ENCODE measurements at regions not wholly inside any gene's neighbourhood (a gene's known extent, or its start where the extent isn't known, plus 50 kb on each side); places are given as distances from the start of the nearest gene placed in this dataset.

DNA sequence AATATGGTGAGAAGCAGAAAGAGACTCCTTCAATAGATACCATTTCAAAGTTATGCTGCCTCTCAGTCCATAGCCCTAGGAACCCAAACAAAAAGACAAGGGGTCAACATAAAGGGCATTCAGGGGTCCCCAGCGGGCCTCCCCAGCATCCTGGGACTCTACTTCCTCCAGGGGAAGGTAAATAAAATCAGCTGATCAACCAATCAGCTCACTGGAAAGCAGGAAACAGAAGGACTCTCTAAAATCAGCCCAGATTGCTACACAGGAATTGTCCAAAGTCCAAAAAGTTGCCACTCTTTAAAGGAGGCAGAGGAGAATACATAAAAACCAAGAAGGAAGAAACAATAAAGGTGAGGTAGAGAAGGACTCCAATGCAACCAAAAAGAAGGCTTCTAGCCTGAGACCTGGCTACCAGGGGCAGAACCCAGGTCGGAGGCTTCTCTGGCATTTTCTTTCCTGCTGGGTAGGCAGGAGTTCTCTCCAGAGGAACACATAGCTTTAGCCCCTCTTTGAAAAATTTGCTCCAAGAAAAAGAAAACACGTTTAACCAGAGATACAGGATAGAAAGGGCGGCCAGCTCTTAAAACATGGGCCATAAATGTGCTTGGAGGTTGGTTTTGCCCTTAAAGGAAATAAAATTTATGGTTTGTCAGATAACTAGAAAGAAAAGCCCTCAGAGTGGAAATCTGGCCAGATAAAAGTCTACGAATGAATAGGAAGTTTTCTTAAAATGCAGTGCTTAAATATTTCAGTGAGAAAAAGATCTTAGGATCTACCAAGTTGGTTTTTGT lies 404.6 kb downstream of the SOX9 start:
- no peaks in the 10 kb centered on the region for H3K9me3 Mint-ChIP-seq
- Histone ChIP-seq H3K4me1 (ENCODE audit: insufficient read depth, low read length) (no peaks in the 10 kb centered on the region), H3K9me3 (ENCODE audit: control insufficient read depth in 1 of 2, insufficient read depth in 1 of 2, low read length in 2 of 2) (no peaks in the 10 kb centered on the region), H3K27me3 (ENCODE audit: control insufficient read depth in 1 of 2, insufficient read depth in 2 of 2, low read length in 2 of 2) (peaks cover 0 to 2% of the 10 kb centered on the region in 2 experiments), H3K27ac (ENCODE audit: low read depth in 1 of 2, low read length in 2 of 2) (no peak overlapping the region), H3K36me3 (ENCODE audit: insufficient read depth, low read length) (no peaks in the 10 kb centered on the region), H3K4me3 (ENCODE audit: low read length) (no peak overlapping the region)
- peaks cover 40% of the 10 kb centered on the region for H3K27me3 Mint-ChIP-seq
- intact Hi-C loops (cut with DNase I, micrococcal nuclease): no loop called here
- no peaks in the 10 kb centered on the region for H3K4me1 Mint-ChIP-seq (ENCODE audit: low read depth)
- H3K27ac Mint-ChIP-seq: no peak overlapping the region
- no peak overlapping the region for H3K4me3 Mint-ChIP-seq
- POLR2A ChIA-PET: no interaction called here
- no peaks in the 10 kb centered on the region for H3K36me3 Mint-ChIP-seq (ENCODE audit: low read depth)
- TF ChIP-seq, protein P1, sequence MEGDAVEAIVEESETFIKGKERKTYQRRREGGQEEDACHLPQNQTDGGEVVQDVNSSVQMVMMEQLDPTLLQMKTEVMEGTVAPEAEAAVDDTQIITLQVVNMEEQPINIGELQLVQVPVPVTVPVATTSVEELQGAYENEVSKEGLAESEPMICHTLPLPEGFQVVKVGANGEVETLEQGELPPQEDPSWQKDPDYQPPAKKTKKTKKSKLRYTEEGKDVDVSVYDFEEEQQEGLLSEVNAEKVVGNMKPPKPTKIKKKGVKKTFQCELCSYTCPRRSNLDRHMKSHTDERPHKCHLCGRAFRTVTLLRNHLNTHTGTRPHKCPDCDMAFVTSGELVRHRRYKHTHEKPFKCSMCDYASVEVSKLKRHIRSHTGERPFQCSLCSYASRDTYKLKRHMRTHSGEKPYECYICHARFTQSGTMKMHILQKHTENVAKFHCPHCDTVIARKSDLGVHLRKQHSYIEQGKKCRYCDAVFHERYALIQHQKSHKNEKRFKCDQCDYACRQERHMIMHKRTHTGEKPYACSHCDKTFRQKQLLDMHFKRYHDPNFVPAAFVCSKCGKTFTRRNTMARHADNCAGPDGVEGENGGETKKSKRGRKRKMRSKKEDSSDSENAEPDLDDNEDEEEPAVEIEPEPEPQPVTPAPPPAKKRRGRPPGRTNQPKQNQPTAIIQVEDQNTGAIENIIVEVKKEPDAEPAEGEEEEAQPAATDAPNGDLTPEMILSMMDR (IDR thresholded peaks at IDR 0.05): no peak
- no peak for ATAC-seq (ENCODE audit: poor library complexity)
- CTCF ChIA-PET: no interaction called here
- DNase-seq: no peak

DNA sequence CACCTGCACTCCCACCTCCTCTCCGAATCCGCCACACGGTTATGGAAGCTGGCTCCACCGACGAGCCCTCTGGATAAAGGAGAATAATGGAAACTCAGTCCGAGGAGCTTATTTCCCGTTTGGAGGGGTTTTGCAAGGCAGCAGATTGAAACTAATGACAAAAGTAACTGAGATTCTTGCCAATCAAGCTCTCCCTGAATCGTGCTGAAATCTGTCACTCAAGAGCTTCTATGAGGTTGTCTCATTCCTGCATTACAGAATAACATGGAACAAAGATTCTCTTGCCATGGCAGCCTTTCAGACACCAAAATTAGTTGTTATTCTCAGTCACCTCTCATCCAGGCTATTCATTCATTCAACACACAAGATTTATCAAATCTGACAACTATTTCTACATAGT lies 405.9 kb downstream of the SOX9 start:
- Mint-ChIP-seq H3K36me3 (ENCODE audit: low read depth) (no peaks in the 10 kb centered on the region), H3K27me3 (peaks cover 40% of the 10 kb centered on the region), H3K27ac (no peak overlapping the region), H3K4me1 (ENCODE audit: low read depth) (no peaks in the 10 kb centered on the region), H3K9me3 (no peaks in the 10 kb centered on the region), H3K4me3 (no peak overlapping the region)
- Histone ChIP-seq H3K36me3 (ENCODE audit: insufficient read depth, low read length) (no peaks in the 10 kb centered on the region), H3K27me3 (ENCODE audit: control insufficient read depth in 1 of 2, insufficient read depth in 2 of 2, low read length in 2 of 2) (peaks cover 0 to 2% of the 10 kb centered on the region in 2 experiments), H3K9me3 (ENCODE audit: control insufficient read depth in 1 of 2, insufficient read depth in 1 of 2, low read length in 2 of 2) (no peaks in the 10 kb centered on the region), H3K4me3 (ENCODE audit: low read length) (no peak overlapping the region), H3K27ac (ENCODE audit: low read depth in 1 of 2, low read length in 2 of 2) (no peak overlapping the region), H3K4me1 (ENCODE audit: insufficient read depth, low read length) (no peaks in the 10 kb centered on the region)
- POLR2A ChIA-PET: no interaction called here
- intact Hi-C loops (cut with DNase I, micrococcal nuclease): no loop called here
- no peak for ATAC-seq (ENCODE audit: poor library complexity)
- CTCF ChIA-PET: no interaction called here
- TF ChIP-seq, protein P1 (IDR thresholded peaks at IDR 0.05): no peak
- DNase-seq: no peak

GRCh38 chr17:72527789-72528188 lies 407.0 kb downstream of the SOX9 start:
- Mint-ChIP-seq H3K27ac (no peak overlapping the region), H3K4me1 (ENCODE audit: low read depth) (no peaks in the 10 kb centered on the region), H3K9me3 (no peaks in the 10 kb centered on the region), H3K27me3 (peaks cover 35% of the 10 kb centered on the region), H3K36me3 (ENCODE audit: low read depth) (no peaks in the 10 kb centered on the region), H3K4me3 (no peak overlapping the region)
- intact Hi-C loops (cut with DNase I, micrococcal nuclease): no loop called here
- no peak for DNase-seq
- Histone ChIP-seq H3K36me3 (ENCODE audit: insufficient read depth, low read length) (no peaks in the 10 kb centered on the region), H3K4me1 (ENCODE audit: insufficient read depth, low read length) (no peaks in the 10 kb centered on the region), H3K27me3 (ENCODE audit: control insufficient read depth in 1 of 2, insufficient read depth in 2 of 2, low read length in 2 of 2) (peaks cover 0 to 2% of the 10 kb centered on the region in 2 experiments), H3K27ac (ENCODE audit: low read depth in 1 of 2, low read length in 2 of 2) (no peak overlapping the region), H3K9me3 (ENCODE audit: control insufficient read depth in 1 of 2, insufficient read depth in 1 of 2, low read length in 2 of 2) (no peaks in the 10 kb centered on the region), H3K4me3 (ENCODE audit: low read length) (no peak overlapping the region)
- POLR2A ChIA-PET: no interaction called here
- TF ChIP-seq, protein P1 (IDR thresholded peaks at IDR 0.05): no peak
- ATAC-seq (ENCODE audit: poor library complexity): no peak
- CTCF ChIA-PET: no interaction called here

All from CD4-positive, alpha-beta T cell (primary cell).